NCI-H460 (cell line): ENCODE measurements at regions not wholly inside any gene's neighbourhood (a gene's known extent, or its start where the extent isn't known, plus 50 kb on each side); places are given as distances from the start of the nearest gene placed in this dataset.
"Not testable (repeated sequence)": the region's sequence is repeated elsewhere in the genome, so short reads cannot be mapped to it uniquely, and the experiment has no call there.

Source experiments
- DNase-seq: peaks from one replicate; pipeline ENCODE4 v3.0.0-alpha.2; 2016; ENCODE audit warnings: low read depth; ENCODE audit errors: extremely low read depth

DNA sequence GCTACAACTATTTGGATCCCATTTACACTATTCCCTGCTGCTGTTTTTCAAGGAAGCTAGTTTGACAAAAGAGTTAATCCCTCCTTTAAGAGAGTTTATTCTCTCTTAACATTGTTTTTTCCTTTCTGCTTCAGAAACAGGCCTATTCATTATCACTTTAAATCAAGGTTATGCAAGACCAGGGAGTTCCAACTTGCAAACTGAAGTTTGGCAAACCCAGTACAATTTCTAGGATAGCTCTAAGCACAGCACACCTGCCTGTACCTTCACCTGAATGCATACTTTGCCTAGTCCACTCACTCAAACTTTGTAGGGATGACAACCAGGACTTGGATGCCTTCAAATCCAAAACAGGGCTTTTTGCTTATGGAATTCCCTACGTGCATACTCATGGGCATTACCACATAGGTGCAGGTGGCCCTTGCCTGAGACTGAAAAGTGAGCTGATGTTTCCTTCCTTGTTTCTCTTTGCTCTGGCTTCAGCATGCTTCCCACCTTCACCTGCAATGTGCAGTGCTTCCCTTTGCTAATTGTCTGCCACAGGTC is 193.8 kb upstream of the MMADHC start:
- no peak for DNase-seq

- no peak for DNase-seq
Measured at GRCh38 chr2:149773006-149773405, 185.4 kb upstream of the MMADHC start.

DNA sequence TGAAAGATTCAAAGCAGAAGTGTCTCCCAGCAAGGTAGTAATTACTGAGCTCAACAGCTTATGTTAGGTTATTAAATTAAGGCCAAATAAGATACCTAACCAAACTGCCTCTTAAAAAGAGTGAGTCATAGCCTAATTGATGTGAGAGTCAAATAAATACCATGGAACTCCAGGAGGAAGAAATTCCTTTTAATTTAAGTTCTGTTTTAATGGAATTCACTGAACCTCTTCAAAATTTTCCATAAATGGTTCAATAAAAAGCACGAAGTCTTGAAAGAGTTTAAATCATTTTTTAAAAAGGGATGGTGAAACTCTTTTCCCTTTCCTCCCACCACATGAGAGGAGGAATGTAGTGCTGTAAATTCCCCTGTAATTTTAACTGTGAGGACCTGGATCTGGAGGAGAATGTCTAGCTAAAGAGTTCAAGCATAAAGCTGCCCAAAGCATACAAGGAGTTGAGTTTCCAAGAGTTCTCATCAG is 180.8 kb upstream of the MMADHC start:
- no peak for DNase-seq

DNA sequence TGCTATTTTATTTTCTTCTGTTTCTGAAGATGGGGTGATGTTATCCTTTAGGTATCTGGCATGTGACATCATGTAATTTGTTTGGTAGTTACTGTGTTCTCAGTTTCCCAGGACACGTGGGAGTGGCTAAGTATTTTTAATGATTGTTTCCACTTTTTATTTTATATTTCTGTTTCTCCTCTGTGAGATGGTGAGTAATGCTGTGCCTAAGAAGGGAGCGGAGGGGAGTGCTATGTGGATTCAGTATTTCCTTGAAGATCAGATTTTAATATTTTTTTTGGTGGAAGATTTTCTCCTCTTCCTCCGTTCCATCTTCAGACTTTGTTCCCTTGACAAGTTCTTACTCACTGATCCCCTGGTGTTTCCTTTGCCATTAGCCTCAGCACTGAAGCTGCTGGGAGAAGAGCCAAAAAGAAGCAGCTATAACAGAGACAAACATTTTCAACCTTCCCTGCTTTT is 180.0 kb upstream of the MMADHC start:
- no peak for DNase-seq

- no peak for DNase-seq
Measured at GRCh38 chr2:149766339-149766738, 178.8 kb upstream of the MMADHC start.

DNA sequence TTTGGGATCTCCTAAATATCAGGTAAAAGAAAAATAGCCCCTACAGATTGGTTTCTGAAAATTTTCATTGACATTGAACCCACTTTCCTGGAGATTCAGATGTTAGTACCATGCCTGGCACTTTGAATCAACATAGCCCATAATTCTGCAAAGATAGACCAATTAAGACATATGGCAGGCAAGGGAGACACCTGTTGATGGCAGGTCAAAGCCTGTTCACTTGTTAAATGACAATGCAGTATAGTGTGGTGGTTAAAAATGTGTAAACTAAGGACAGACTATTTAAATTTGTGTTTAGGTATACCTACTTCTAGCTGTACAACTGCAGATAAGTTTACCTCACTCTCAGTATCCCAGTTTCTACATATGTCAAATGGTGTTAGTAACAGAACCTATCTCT is 178.1 kb upstream of the MMADHC start:
- no peak for DNase-seq

- DNase-seq = no peak
Measured at GRCh38 chr2:149765003-149765402, 177.4 kb upstream of the MMADHC start.

DNA sequence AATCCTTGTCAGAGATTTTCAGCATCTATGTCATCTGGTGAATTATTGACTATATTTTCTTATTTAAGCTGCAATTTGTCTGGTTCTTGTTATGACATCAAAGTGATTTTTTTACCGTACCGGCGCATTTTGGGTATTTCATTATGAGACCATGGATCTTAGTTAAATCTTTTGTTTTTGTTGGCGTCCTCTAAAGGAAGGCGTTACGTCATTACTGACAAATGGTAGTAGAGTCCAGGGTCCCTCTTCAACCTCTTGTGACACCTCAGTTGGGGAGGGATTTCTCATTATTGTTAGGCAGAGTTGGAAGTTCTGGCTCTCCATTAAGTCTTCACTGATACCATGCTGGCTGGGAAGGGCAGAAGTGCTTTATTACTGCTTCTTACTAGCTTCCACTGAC is 175.8 kb upstream of the MMADHC start:
- no peak for DNase-seq

- DNase-seq = no peak
Measured at GRCh38 chr2:149761611-149762010, 174.0 kb upstream of the MMADHC start.

GRCh38 chr2:149759382-149759781 is 171.8 kb upstream of the MMADHC start:
- DNase-seq = not testable (repeated sequence)

DNA sequence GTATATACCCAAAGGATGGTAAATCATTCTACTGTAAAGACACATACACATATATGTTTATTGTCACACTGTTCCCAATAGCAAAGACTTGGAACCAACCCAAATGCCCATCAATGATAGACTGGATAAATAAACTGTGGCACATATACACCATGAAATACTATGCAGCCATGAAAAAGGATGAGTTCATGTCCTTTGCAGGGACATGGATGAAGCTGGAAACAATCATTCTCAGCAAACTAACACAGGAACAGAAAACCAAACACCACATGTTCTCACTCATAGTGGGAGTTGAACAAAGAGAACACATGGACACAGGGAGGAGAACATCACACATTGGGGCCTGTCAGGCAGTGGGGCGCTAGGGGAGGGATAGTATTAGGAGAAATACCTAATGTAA is 167.1 kb upstream of the MMADHC start:
- not testable (repeated sequence) for DNase-seq

GRCh38 chr2:149747456-149747855 is 159.9 kb upstream of the MMADHC start:
- no peak for DNase-seq

DNA sequence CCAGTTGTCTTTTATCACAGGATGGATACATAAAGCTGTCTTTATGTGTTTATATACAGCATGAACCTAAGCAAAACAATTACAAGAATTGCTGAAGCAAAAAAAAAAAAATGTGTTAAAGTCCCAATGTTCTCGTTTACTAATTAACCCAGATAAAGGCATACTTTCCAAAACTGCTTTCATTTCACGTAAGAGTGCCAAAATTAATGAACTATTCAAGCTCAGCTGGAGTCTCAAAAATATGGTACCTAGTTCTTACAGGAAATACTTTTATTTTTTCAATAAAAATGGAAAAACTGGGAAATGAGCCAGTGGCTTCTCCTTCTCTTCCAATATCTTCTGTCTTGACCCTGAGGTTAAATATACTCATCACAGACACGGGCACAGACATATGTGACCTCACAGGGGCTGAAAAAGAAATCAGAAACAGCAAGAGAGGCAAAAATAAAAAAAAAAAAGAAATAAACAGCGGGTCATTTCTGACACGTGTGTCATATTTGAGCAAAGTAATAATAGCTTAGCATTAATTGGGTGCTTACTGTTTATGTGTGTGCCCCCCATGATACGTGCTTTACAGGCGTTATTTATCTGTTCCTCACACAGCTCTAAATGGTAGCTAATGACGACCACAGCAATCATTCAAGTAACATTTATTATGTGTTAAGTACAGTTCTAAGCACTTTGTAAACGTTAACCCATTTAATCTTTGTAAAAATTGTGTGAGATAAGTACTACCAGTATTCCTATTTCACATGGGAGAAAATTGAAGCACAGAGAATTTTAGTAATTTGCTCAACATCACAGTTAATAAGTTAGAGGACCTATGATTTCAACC is 158.0 kb upstream of the MMADHC start:
- no peak for DNase-seq

- no peak for DNase-seq
Measured at GRCh38 chr2:149744865-149745264, 157.3 kb upstream of the MMADHC start.

GRCh38 chr2:149743842-149744448 is 156.4 kb upstream of the MMADHC start:
- no peak for DNase-seq

DNA sequence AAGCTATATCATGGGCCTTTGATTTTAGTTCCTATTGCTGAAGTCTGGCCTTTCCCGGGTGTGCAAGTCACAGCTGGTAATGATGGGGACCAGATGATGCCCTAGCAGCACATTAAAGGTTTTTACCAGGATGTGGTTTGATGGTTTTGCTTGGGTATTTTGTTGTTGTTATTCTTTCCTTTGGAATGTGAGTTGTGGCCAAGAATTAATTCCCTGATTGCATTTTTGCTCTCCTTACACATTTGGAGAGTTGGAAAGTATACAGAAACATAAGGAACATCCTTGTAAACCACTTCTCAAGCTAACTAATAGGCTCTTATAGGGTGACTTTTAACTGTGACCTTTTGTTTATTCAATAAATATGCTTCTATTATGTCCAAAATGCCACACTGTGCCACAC is 154.1 kb upstream of the MMADHC start:
- DNase-seq = no peak

DNA sequence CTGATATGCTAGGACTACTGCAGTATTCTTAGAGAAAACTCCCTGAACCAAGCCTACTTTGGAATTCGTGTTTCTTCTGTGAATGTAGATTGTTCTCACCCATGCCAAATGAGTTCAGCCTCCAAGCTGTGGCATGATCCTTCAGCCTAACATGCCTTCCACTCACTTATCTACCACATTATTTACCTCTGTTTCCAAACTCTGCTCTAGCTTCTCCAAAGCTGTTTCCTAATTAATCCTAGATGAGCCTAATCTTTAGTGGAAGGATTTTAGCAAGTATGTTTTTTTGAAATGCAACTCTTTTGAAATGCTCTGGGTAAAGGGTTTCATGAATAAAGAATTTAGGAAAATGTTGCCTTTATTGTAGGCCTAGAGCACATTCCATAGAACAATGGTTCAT is 152.9 kb upstream of the MMADHC start:
- no peak for DNase-seq

DNA sequence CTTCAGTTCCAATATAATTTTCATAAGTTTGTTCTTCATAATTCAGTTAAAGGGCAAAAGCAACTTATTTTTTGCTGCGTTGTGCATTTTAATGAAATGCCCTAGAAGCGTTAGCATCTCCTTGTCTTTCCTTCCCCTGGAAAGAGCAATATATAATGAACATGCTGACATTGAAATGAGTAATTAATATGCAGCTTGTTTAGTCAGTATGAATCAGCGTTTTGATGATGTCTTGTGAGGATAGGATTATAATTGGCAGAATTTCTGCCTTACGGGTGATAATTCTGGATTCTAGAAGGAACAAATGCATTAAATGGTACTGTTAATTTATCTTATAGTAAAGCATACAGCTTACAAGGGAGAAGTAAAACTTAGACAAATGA is 152.3 kb upstream of the MMADHC start:
- DNase-seq = no peak

- DNase-seq = no peak
Measured at GRCh38 chr2:149739171-149739882, 151.8 kb upstream of the MMADHC start.

DNA sequence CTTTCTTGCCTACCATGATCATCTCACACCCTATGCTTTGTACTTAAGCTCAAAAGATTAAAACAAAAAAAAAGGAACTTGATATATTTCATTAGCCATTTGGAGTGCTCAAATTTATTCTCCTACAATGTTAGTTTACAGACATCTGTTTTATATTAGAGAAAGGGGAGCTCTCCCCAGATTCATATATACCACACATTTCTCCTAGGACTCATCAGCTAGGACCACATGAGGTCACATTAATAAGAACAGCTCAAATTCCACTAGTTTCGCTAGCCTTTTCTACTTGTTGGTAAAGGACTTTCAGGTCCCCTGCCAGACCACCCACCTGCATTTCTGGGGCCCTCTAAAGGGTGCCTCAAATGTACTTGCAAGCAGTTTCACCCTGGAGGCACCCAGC is 151.2 kb upstream of the MMADHC start:
- no peak for DNase-seq

DNA sequence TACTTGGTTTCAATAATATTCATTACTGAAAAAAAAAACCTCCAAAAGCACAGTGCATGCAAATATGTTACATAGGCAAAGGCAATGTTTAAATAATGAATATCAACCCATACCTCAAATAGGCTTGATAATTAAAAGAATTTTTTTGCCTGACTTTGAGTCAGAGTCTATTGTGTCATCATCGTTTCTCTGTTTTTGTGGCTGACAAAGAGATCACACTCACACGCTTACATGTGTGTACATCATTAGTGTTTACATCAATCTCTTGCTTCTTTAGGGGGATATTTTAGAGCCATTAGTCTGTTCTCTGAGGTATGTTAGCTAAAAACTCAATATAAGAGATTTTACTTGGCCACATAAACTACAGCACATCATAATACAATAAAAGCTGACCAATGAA is 150.3 kb upstream of the MMADHC start:
- DNase-seq = no peak
